ENCODE measurements at regions not wholly inside any gene's neighbourhood (a gene's known extent, or its start where the extent isn't known, plus 50 kb on each side); places are given as distances from the start of the nearest gene placed in this dataset.

- Histone ChIP-seq H3K9me3 (ENCODE audit: severe bottlenecking) (no peaks in the 10 kb centered on the region), H3K4me1 (ENCODE audit: insufficient read depth, poor library complexity, severe bottlenecking) (peaks cover 15% of the 10 kb centered on the region), H3K27ac (ENCODE audit: poor library complexity, severe bottlenecking) (no peak overlapping the region), H3K36me3 (ENCODE audit: low read depth) (no peaks in the 10 kb centered on the region), H3K4me3 (ENCODE audit: severe bottlenecking) (no peak overlapping the region), H3K27me3 (ENCODE audit: insufficient read depth, poor library complexity, severe bottlenecking) (no peaks in the 10 kb centered on the region)
- no peak for ATAC-seq (ENCODE audit: low read depth)
- no peak for TF ChIP-seq CTCF (IDR thresholded peaks at IDR 0.05; ENCODE audit: poor library complexity, severe bottlenecking)
- no peak for DNase-seq (ENCODE audit: low spot score)
Observed at GRCh38 chr6:4367643-4368042, 232.3 kb upstream of the ECI2 start.

DNA sequence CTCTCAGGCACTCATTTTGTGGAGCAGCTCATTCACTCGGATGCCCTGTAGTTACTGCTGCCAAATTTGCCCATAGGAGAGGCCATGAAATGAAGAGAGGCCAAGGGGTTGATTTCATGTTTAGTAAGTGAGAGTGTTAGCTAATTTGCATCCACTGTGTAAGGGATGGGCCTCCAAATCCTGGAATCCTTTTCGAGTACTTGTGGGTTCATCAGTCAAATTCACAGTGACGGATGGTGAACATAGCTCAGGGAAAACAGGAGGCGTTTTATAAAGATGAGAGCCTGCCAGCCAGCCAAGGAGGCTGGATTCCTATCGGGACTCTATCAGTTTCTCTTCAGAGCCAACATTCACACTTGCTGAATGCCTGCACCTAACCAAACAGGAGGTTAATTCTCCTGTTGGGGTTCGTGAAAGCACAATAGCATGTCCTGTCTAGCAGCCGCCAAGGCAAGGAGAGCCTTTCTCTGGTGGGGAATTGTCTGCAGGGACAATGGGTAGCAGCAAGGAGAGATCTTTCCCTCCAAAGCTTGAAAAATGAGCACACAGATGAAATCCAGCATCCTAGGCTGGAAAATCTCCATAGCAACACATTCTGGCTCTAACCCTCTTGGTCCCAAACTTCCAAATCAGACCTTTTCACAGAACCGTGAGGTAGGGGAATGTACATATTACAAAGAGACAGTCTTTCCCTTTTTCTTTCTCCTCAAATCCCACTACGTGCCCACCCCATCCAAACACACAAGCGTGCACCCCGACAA is 231.4 kb upstream of the ECI2 start:
- H3K9me3 ChIP-seq (ENCODE audit: severe bottlenecking): no peaks in the 10 kb centered on the region
- DNase-seq (ENCODE audit: low spot score) (no peak), ATAC-seq (ENCODE audit: low read depth) (no peak)
- H3K27me3 ChIP-seq (ENCODE audit: insufficient read depth, poor library complexity, severe bottlenecking): no peaks in the 10 kb centered on the region
- no peaks in the 10 kb centered on the region for H3K36me3 ChIP-seq (ENCODE audit: low read depth)
- TF ChIP-seq CTCF (IDR thresholded peaks at IDR 0.05; ENCODE audit: poor library complexity, severe bottlenecking): no peak
- H3K27ac ChIP-seq (ENCODE audit: poor library complexity, severe bottlenecking): no peak overlapping the region
- H3K4me1 ChIP-seq (ENCODE audit: insufficient read depth, poor library complexity, severe bottlenecking): peaks cover 15% of the 10 kb centered on the region
- no peak overlapping the region for H3K4me3 ChIP-seq (ENCODE audit: severe bottlenecking)

DNA sequence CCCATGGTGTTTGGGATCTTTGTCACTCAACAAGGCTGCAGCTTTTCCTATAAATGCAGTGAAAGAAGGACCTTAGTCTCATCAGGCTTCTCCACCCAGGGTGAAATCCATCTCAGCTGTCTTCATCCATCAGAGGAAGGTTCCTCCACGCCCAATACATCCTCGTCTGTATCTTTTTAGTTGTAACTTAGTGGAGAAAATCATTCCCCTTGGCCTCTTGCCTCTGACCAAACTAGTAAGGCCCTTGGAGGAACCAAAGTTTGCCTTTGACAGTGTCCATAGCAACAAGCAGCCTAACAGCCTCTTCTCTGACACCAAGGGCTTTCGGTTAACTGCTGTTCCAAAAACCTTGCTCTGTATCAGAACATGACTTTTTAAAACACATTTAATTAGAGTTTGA is 230.3 kb upstream of the ECI2 start:
- no peak for TF ChIP-seq CTCF (IDR thresholded peaks at IDR 0.05; ENCODE audit: poor library complexity, severe bottlenecking)
- Histone ChIP-seq H3K27me3 (ENCODE audit: insufficient read depth, poor library complexity, severe bottlenecking) (no peaks in the 10 kb centered on the region), H3K9me3 (ENCODE audit: severe bottlenecking) (no peaks in the 10 kb centered on the region)

GRCh38 chr6:4364711-4365110 is 229.3 kb upstream of the ECI2 start:
- Histone ChIP-seq H3K36me3 (ENCODE audit: low read depth) (no peaks in the 10 kb centered on the region), H3K27ac (ENCODE audit: poor library complexity, severe bottlenecking) (no peak overlapping the region), H3K9me3 (ENCODE audit: severe bottlenecking) (no peaks in the 10 kb centered on the region), H3K27me3 (ENCODE audit: insufficient read depth, poor library complexity, severe bottlenecking) (no peaks in the 10 kb centered on the region), H3K4me1 (ENCODE audit: insufficient read depth, poor library complexity, severe bottlenecking) (peaks cover 5% of the 10 kb centered on the region), H3K4me3 (ENCODE audit: severe bottlenecking) (no peak overlapping the region)
- no peak for DNase-seq (ENCODE audit: low spot score)
- TF ChIP-seq CTCF (IDR thresholded peaks at IDR 0.05; ENCODE audit: poor library complexity, severe bottlenecking): no peak
- ATAC-seq (ENCODE audit: low read depth): no peak

More for the DNA sequence above, 230.3 kb upstream of the ECI2 start:
- peaks cover 14% of the 10 kb centered on the region for H3K4me1 ChIP-seq (ENCODE audit: insufficient read depth, poor library complexity, severe bottlenecking)
- no peak overlapping the region for H3K4me3 ChIP-seq (ENCODE audit: severe bottlenecking)
- DNase-seq (ENCODE audit: low spot score): no peak
- H3K27ac ChIP-seq (ENCODE audit: poor library complexity, severe bottlenecking): no peak overlapping the region
- no peaks in the 10 kb centered on the region for H3K36me3 ChIP-seq (ENCODE audit: low read depth)
- ATAC-seq (ENCODE audit: low read depth): no peak

- Histone ChIP-seq H3K4me3 (ENCODE audit: severe bottlenecking) (no peak overlapping the region), H3K36me3 (ENCODE audit: low read depth) (no peaks in the 10 kb centered on the region), H3K4me1 (ENCODE audit: insufficient read depth, poor library complexity, severe bottlenecking) (peaks cover 4% of the 10 kb centered on the region), H3K9me3 (ENCODE audit: severe bottlenecking) (no peaks in the 10 kb centered on the region), H3K27ac (ENCODE audit: poor library complexity, severe bottlenecking) (no peak overlapping the region), H3K27me3 (ENCODE audit: insufficient read depth, poor library complexity, severe bottlenecking) (no peaks in the 10 kb centered on the region)
- TF ChIP-seq CTCF (IDR thresholded peaks at IDR 0.05; ENCODE audit: poor library complexity, severe bottlenecking): no peak
- ATAC-seq (ENCODE audit: low read depth): no peak
- no peak for DNase-seq (ENCODE audit: low spot score)
Observed at GRCh38 chr6:4364172-4364571, 228.8 kb upstream of the ECI2 start.

Data from RWPE2 (cell line).